Activated CD8-positive, alpha-beta memory T cell treated with anti-CD3 and anti-CD28 coated beads, Interleukin-2, amount 10 ng/mL, durations not matched to agents 7 days and 5 days (primary cell): ENCODE measurements at regions not wholly inside any gene's neighbourhood (a gene's known extent, or its start where the extent isn't known, plus 50 kb on each side); places are given as distances from the start of the nearest gene placed in this dataset.
"Not testable (repeated sequence)": the region's sequence is repeated elsewhere in the genome, so short reads cannot be mapped to it uniquely, and the experiment has no call there.

Experiments used
- ATAC-seq: fragments of 150-1000 bp; cut with Tn5 transposase; one replicate; pipeline ENCODE4 v1.10.0; 2021; ENCODE audit warnings: moderate library complexity
- CTCF ChIA-PET: fragments of 350-600 bp; sonication (Branson Sonifier 250); formaldehyde crosslinking; loops from one replicate; lab custom pipeline; 2021; ENCODE audit warnings: antibody characterized with exemption; lab: Charles Lee
- DNase-seq: peaks from one replicate; pipeline ENCODE4 v3.0.0-alpha.2; 2020
- H3K27ac Mint-ChIP-seq: one replicate; pipeline ENCODE4 v1.8.0; 2021; ENCODE audit warnings: mild to moderate bottlenecking, mixed read lengths
- H3K27me3 Mint-ChIP-seq: one replicate; pipeline ENCODE4 v1.8.0; 2021; ENCODE audit warnings: mixed read lengths
- H3K36me3 Mint-ChIP-seq: one replicate; pipeline ENCODE4 v1.8.0; 2021; ENCODE audit warnings: mild to moderate bottlenecking, mixed read lengths
- H3K4me1 Mint-ChIP-seq: one replicate; pipeline ENCODE4 v1.8.0; 2021; ENCODE audit warnings: mixed read lengths
- H3K4me3 Mint-ChIP-seq: one replicate; pipeline ENCODE4 v1.8.0; 2021; ENCODE audit warnings: mild to moderate bottlenecking, moderate library complexity, mixed read lengths
- H3K9me3 Mint-ChIP-seq: one replicate; pipeline ENCODE4 v1.8.0; 2022; ENCODE audit warnings: low read depth, mixed read lengths

DNA sequence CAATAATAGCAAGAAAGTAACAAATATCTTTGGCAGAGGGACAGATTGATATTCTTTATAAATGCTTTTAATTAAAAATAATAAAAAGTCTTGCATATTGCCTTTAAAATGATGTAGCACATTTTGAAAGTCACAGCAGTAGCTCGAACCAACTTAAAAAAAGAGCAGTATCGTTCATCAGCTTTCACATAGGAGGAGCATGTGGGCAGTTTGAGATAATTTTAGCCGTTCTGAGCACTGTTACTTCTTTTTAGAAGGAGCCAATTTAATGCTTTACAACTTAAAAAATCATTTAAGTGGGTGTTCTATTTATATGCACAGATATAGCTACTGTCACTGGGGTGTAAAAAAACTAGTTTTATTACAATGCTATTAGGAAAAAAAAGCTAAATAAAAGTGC is 622.7 kb upstream of the GBE1 start:
- ATAC-seq (no peak), DNase-seq (no peak)
- no peak overlapping the region for H3K27ac Mint-ChIP-seq
- H3K4me3 Mint-ChIP-seq, result no peak overlapping the region
- H3K9me3 Mint-ChIP-seq, result peaks cover 3% of the 10 kb centered on the region
- H3K27me3 Mint-ChIP-seq, result no peaks in the 10 kb centered on the region
- CTCF ChIA-PET, result no interaction called here
- no peaks in the 10 kb centered on the region for H3K4me1 Mint-ChIP-seq
- no peaks in the 10 kb centered on the region for H3K36me3 Mint-ChIP-seq

DNA sequence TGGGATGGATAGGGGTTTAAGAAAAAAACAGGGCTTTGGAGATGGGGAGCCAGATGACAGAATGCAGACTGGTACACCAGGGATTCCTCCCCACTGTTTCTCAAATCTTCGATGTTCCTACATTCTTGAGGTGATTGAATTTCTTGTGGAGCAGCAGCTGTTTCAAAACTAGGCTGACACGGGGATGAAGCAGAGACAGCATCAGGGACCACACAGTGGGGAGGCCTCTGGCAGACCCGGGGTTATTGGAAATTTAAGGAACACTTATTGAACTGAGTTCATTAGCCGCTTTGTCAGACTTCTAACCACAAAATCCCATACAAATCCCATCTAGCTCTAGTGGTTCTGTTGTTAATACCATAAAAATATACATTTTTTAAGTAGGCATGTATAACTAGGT is 621.4 kb upstream of the GBE1 start:
- no peak overlapping the region for H3K27ac Mint-ChIP-seq
- ATAC-seq (no peak), DNase-seq (no peak)
- CTCF ChIA-PET, result no interaction called here
- H3K4me3 Mint-ChIP-seq, result no peak overlapping the region
- H3K27me3 Mint-ChIP-seq, result no peaks in the 10 kb centered on the region
- no peaks in the 10 kb centered on the region for H3K4me1 Mint-ChIP-seq
- peaks cover 2% of the 10 kb centered on the region for H3K9me3 Mint-ChIP-seq
- no peaks in the 10 kb centered on the region for H3K36me3 Mint-ChIP-seq

DNA sequence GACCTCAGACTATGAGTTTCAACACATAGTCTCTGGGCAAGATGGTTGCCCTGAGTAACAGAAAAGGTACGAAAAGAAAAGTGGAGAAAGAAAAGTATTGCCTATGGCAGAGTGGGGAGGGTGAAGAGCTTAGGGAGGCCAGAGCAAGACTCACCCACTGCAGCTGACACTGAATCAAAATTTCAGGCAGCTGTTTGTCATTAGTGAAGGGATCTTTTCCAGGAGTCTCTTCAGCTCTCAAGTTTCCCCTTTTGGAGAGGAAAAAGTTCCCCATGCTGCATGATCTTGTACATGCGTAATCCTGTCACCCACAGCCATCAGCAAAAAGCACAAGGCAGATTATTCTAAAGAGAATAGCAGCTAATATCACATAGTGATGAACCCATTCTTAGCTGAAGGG is 616.9 kb upstream of the GBE1 start:
- no peak overlapping the region for H3K27ac Mint-ChIP-seq
- ATAC-seq, result no peak
- H3K36me3 Mint-ChIP-seq, result peaks cover 3% of the 10 kb centered on the region
- no peak overlapping the region for H3K4me3 Mint-ChIP-seq
- CTCF ChIA-PET, result no interaction called here
- H3K27me3 Mint-ChIP-seq, result no peaks in the 10 kb centered on the region
- DNase-seq, result no peak
- H3K9me3 Mint-ChIP-seq, result peaks cover 11% of the 10 kb centered on the region
- H3K4me1 Mint-ChIP-seq, result no peaks in the 10 kb centered on the region

DNA sequence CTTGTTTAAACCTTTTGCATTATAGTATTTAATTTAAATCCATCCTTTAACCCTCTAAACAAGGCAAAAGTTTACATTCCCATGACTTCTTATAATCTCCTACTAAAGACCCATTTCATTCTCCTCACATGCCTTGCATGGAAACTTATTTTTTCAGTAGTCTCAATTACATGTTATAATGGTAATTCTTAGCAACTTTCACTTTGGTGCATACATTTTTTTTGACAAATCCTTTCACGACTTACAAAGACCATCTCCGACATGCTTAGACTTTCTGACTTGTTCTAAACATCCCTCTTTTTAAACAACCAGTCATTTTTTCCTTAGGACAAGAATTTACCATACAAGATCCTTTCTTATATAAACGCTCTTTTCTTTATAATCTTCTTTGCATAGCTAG is 615.4 kb upstream of the GBE1 start:
- DNase-seq (no peak), ATAC-seq (no peak)
- Mint-ChIP-seq H3K4me3 (no peak overlapping the region), H3K27me3 (no peaks in the 10 kb centered on the region), H3K36me3 (peaks cover 3% of the 10 kb centered on the region), H3K27ac (no peak overlapping the region), H3K4me1 (no peaks in the 10 kb centered on the region), H3K9me3 (peaks cover 11% of the 10 kb centered on the region)
- CTCF ChIA-PET, result no interaction called here

DNA sequence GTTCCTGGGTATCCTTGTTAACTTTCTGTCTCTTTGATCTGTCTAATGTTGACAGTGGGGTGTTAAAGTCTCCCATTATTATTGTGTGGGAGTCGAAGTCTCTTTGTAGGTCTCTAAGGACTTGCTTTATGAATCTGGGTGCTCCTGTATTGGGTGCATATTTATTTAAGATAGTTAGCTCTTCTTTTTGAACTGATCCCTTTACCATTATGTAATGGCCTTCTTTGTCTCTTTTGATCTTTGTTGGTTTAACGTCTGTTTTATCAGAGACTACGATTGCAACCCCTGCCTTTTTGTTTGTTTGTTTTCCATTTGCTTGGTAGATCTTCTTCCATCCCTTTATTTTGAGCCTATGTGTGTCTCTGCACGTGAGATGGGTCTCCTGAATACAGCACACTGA is 612.4 kb upstream of the GBE1 start:
- H3K36me3 Mint-ChIP-seq, H3K4me3 Mint-ChIP-seq, H3K4me1 Mint-ChIP-seq, H3K27me3 Mint-ChIP-seq, DNase-seq, CTCF ChIA-PET, H3K27ac Mint-ChIP-seq, ATAC-seq: not testable (repeated sequence)
- peaks cover 11% of the 10 kb centered on the region for H3K9me3 Mint-ChIP-seq

DNA sequence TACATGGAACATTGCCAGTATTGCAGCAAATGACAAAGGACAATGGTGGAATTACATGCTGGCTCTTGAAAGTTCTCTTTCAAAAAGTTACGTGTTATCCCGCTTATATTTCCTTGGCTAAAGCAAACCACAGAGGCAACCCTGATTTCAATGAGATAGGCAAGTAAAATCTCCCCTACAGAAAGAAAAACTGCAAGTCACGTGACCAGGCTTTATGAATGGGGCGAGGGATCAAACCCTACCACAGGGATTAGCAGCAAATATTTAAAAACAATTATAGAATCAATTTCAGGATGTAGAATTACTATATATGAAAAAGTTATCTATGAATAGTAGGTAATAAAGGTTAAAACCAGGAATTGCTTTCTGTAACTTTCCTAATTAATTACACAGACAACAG is 603.4 kb upstream of the GBE1 start:
- CTCF ChIA-PET, result no interaction called here
- H3K9me3 Mint-ChIP-seq, result no peaks in the 10 kb centered on the region
- no peak overlapping the region for H3K27ac Mint-ChIP-seq
- H3K36me3 Mint-ChIP-seq, result no peaks in the 10 kb centered on the region
- DNase-seq (no peak), ATAC-seq (no peak)
- no peaks in the 10 kb centered on the region for H3K27me3 Mint-ChIP-seq
- H3K4me1 Mint-ChIP-seq, result no peaks in the 10 kb centered on the region
- H3K4me3 Mint-ChIP-seq, result no peak overlapping the region

DNA sequence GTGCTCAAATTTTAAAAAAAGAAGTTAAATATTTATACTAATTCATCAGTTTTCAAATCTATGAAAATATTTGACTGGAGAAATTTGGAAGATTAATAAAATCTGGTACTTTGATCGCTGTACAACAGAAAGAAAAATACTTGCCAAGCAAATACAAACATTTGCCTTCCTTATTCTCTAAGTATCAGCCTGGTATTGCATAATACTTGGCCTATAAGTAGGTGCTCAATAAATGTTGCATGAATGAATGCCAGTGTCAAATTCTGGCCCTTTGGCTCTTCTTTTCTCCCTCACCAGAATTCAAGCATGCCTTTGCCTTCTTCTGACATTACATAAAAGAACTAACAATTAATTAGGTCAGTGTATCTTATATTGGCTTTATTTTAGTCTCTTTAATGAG is 601.7 kb upstream of the GBE1 start:
- no peak overlapping the region for H3K27ac Mint-ChIP-seq
- ATAC-seq (no peak), DNase-seq (no peak)
- H3K4me3 Mint-ChIP-seq, result no peak overlapping the region
- no peaks in the 10 kb centered on the region for H3K9me3 Mint-ChIP-seq
- H3K27me3 Mint-ChIP-seq, result no peaks in the 10 kb centered on the region
- no peaks in the 10 kb centered on the region for H3K36me3 Mint-ChIP-seq
- CTCF ChIA-PET, result no interaction called here
- H3K4me1 Mint-ChIP-seq, result no peaks in the 10 kb centered on the region

DNA sequence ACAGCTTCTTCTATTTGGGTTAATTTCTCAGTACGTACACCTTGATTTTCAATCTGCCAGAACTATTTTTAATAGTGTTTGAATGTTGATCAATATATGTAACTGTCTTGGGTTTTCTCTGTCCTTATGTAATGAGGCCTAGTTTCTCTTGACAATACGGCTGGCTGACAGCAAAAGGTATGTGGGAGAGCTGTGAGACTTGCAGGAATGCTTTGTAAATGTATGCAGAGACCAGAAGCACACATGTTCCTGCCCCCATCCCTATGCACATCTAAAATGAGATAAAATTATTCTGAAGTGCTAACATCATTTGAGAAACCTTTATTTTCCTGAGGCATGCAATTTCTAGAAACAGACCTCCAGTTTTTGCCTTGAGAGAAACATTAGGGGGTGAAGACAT is 593.8 kb upstream of the GBE1 start:
- Mint-ChIP-seq H3K27me3 (no peaks in the 10 kb centered on the region), H3K36me3 (no peaks in the 10 kb centered on the region), H3K9me3 (peaks cover 2% of the 10 kb centered on the region), H3K4me1 (no peaks in the 10 kb centered on the region), H3K4me3 (no peak overlapping the region), H3K27ac (no peak overlapping the region)
- CTCF ChIA-PET, result no interaction called here
- ATAC-seq, result no peak
- DNase-seq, result no peak

DNA sequence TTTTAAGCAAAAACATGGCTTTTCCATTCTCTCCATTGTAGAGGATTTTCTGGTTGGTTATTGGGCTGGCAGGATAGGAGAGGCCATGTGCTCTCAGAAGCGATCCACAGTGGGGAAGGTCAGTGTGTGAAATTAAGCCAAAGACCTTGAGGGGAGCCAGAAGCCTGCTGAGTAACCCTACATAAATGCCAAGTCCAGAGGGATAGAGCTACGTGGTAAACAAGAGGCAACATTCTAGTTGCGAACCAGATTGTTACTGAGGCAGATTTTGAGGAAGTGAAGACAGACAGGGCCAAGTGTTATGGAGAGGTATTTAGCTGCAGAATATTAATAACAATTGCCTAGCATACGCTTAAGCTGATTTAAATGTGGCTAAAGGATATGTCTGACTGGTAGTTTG is 592.8 kb upstream of the GBE1 start:
- no peak for DNase-seq

DNA sequence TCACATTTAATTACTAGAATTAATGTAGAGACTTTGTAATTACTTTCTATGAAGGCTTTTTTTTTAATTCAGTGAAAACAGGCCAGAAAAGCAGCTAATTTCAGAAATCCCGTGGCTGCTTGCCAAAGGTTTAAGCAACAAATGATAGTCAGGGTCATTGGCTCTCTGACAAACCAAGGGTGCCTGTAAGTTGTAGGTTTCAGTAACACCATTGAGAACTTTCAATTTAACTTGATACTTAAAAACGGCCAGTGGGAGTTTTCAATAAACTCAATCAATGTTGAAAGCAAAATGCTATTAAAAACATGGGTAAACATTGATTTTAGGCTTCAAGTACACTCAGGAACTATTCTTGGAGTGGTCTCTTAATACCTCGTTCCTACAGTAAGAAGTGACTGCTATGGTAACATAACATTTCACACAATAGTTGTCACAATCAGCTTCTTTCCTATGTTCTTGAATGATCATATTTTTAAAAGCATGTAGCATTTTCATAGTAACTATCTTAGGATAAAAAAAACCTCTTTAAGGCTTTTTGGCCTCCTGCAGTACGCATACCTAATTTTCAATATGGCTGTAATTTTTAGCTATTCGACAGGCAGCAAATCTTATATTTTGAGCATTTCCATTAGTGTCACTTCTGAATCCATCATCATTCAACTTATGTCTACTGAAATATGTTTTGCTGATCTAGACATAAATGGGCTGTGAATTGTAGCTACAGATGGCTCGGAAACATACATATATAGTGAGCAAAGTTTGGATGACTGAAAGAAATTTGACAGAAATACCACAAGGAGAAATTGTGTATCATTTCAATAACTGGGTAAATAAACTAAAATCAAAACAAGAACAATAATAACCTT is 592.1 kb upstream of the GBE1 start:
- Mint-ChIP-seq H3K36me3 (no peaks in the 10 kb centered on the region), H3K4me3 (no peak overlapping the region), H3K4me1 (no peaks in the 10 kb centered on the region), H3K27me3 (no peaks in the 10 kb centered on the region), H3K27ac (no peak overlapping the region), H3K9me3 (peaks cover 2% of the 10 kb centered on the region)
- ATAC-seq (no peak), DNase-seq (no peak)
- CTCF ChIA-PET, result no interaction called here

More for the DNA sequence above, 592.8 kb upstream of the GBE1 start:
- Mint-ChIP-seq H3K27me3 (no peaks in the 10 kb centered on the region), H3K27ac (no peak overlapping the region), H3K4me3 (no peak overlapping the region), H3K4me1 (no peaks in the 10 kb centered on the region), H3K36me3 (no peaks in the 10 kb centered on the region), H3K9me3 (peaks cover 2% of the 10 kb centered on the region)
- ATAC-seq, result no peak
- CTCF ChIA-PET, result no interaction called here

DNA sequence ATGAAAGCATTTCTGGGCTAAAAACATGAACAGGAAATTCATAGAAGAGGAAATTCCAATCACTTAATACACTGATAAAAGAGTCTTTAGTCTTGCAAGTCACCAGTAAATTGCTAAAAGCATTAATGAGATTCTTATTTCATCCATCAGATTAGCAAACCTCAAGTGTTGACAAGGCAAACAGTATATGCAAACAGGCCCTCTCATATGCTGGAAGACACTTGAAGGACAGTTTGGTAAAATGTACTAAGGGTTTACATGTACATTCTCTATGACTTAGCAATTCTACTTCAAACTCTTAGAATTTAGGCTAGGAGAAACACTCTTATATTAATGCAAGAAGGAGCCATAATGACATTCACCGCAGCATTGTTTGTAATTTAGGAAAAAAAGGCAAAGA is 586.1 kb upstream of the GBE1 start:
- H3K4me3 Mint-ChIP-seq, result no peak overlapping the region
- no peak for ATAC-seq

DNA sequence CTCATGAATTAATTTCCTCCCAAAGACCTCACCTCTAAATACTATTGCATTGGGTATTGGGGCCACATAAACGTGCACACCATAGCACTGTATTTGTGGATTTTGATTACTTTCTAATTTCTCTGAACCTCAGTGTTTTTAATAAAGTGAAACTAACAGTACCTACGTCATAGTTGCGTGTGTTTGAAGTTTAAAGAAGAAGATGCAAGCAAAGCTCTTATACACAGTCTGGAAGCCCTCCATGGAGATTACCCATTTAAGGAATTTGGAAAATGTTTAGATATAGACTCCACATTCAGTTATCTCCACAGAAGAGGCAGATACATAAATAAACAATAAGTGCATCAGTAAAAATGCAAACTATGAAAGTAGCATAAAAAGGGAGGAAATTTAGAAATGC is 581.1 kb upstream of the GBE1 start:
- Mint-ChIP-seq H3K27ac (no peak overlapping the region), H3K9me3 (peaks cover 7% of the 10 kb centered on the region), H3K27me3 (no peaks in the 10 kb centered on the region), H3K4me1 (no peaks in the 10 kb centered on the region), H3K4me3 (no peak overlapping the region), H3K36me3 (no peaks in the 10 kb centered on the region)
- no peak for DNase-seq
- no peak for ATAC-seq
- CTCF ChIA-PET, result no interaction called here

More for the DNA sequence above, 586.1 kb upstream of the GBE1 start:
- Mint-ChIP-seq H3K27me3 (no peaks in the 10 kb centered on the region), H3K27ac (no peak overlapping the region), H3K4me1 (no peaks in the 10 kb centered on the region), H3K9me3 (peaks cover 7% of the 10 kb centered on the region), H3K36me3 (no peaks in the 10 kb centered on the region)
- CTCF ChIA-PET, result no interaction called here
- no peak for DNase-seq

DNA sequence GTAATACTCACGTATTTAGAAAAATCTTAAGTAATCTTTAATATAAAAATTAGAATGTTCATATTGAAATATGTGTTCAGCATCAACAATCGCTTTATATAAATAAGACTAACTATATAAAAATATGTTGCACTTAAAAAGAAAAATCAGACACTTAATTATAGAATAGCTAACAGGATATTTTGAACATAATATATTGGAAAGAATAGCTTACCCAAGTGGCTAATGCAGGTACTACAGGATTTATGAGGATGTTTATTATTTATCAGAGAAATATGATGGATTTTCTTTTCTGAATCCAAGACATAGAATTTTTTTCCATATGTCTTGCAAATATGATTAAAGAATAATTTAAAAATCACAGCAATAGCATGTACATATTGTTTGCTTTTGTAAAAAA is 567.9 kb upstream of the GBE1 start:
- H3K36me3 Mint-ChIP-seq, result no peaks in the 10 kb centered on the region
- H3K4me3 Mint-ChIP-seq, result no peak overlapping the region
- H3K27me3 Mint-ChIP-seq, result no peaks in the 10 kb centered on the region
- DNase-seq (no peak), ATAC-seq (no peak)
- CTCF ChIA-PET, result no interaction called here
- no peaks in the 10 kb centered on the region for H3K4me1 Mint-ChIP-seq
- no peak overlapping the region for H3K27ac Mint-ChIP-seq
- H3K9me3 Mint-ChIP-seq, result no peaks in the 10 kb centered on the region

DNA sequence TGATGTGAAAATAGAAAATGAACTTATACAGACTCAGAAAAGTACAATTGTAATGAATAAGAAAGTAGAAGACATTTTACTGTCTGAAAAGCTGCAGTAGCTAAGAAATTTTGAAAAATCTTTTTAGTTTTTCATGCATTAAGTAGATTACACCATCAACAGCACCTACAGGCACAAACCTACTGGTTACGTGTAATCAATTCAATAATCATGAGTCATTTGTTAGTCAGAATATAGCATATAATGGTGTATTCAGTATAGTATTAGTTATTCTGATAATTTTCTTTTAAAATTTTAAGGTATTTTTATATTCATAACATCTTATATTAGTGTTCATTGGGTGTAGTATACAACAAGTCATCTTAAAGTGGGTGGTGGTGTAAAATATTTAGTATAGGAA is 550.5 kb upstream of the GBE1 start:
- no peaks in the 10 kb centered on the region for H3K27me3 Mint-ChIP-seq
- H3K4me3 Mint-ChIP-seq, result no peak overlapping the region
- H3K9me3 Mint-ChIP-seq, result peaks cover under 1% of the 10 kb centered on the region
- no peaks in the 10 kb centered on the region for H3K4me1 Mint-ChIP-seq
- no peaks in the 10 kb centered on the region for H3K36me3 Mint-ChIP-seq
- ATAC-seq (no peak), DNase-seq (no peak)
- CTCF ChIA-PET, result no interaction called here
- H3K27ac Mint-ChIP-seq, result no peak overlapping the region
